Heart right ventricle (tissue), 16 donors: ENCODE measurements at regions not wholly inside any gene's neighbourhood (a gene's known extent, or its start where the extent isn't known, plus 50 kb on each side); places are given as distances from the start of the nearest gene placed in this dataset.
A peak's percentile ranks its signal among the peaks of the same experiment; 100 is the strongest.

Source experiments
- ATAC-seq, 8 donors: fragments of 200-7000 bp; cut with Tn5 transposase; one replicate each; pipeline ENCODE4 v1.9.1; 2020; ENCODE audit warnings: mild to moderate bottlenecking in 8 of 8, moderate library complexity in 8 of 8, moderate number of reproducible peaks in 1 of 8
- DNase-seq, 2 donors: peaks; one replicate each; pipeline ENCODE4 v3.0.0-alpha.2; 2020
- H3K27ac ChIP-seq, 10 donors: fragments of 200-600 bp; sonication (generic) in 2 of 10; one replicate each; pipeline versions ENCODE4 v1.5.0 to v1.8.0; 2020 to 2022; ENCODE audit warnings: mild to moderate bottlenecking in 3 of 10
- H3K27me3 ChIP-seq, 7 donors: fragments of 200-600 bp; one replicate each; pipeline ENCODE4 v1.8.0; 2021 to 2022; ENCODE audit warnings: mild to moderate bottlenecking in 2 of 7
- H3K36me3 ChIP-seq, 9 donors: fragments of 200-600 bp; sonication (generic) in 1 of 9; one replicate each; pipeline versions ENCODE4 v1.5.0 to v1.8.0; 2020 to 2022; ENCODE audit warnings: mild to moderate bottlenecking in 2 of 9
- H3K4me1 ChIP-seq, 9 donors: fragments of 200-600 bp; sonication (generic) in 1 of 9; one replicate each; pipeline versions ENCODE4 v1.5.0 to v1.8.0; 2020 to 2022; ENCODE audit warnings: mild to moderate bottlenecking in 4 of 9
- H3K4me3 ChIP-seq, 10 donors: fragments of 200-600 bp; sonication (generic) in 2 of 10; one replicate each; pipeline versions ENCODE4 v1.5.0 to v1.8.0; 2020 to 2022; ENCODE audit warnings: mild to moderate bottlenecking in 7 of 10, moderate library complexity in 2 of 10
- H3K9me3 ChIP-seq, 11 donors: fragments of 200-600 bp in 10 of 11; sonication (generic) in 2 of 11; one replicate each; pipeline versions ENCODE4 v1.5.0 to v1.8.0; 2013 to 2022; ENCODE audit warnings: mild to moderate bottlenecking in 2 of 11, control low read depth in 1 of 11, moderate library complexity in 1 of 11
- CTCF ChIP-seq, 9 donors: fragments of 200-600 bp; sonication (generic) in 2 of 9; IDR thresholded peaks; one replicate each; pipeline versions ENCODE4 v1.5.0 to v1.8.0; 2021 to 2022; ENCODE audit warnings: antibody characterized with exemption in 9 of 9, mild to moderate bottlenecking in 5 of 9, moderate library complexity in 1 of 9
- WGBS, 2 donors: extraction: QIAGEN DNeasy Blood & Tissue Kit; methylation state at CpG; one replicate each; pipeline ENCODE4 v1.1.7; 2013; ENCODE audit warnings: inconsistent platforms in 1 of 2; 5-methylcytosine and 5-hydroxymethylcytosine counted together
- intact Hi-C, 10 donors: fragments of 100-400 bp; cut with DNase I; formaldehyde crosslinking; loops; one replicate each; pipeline versions ENCODE4 v1.11.1 to v1.14.2; 2022
- donor health status: Arrhythmogenic right ventricular cardiomyopathy.
- donor health status: ischemic (EF 13 %, LVEDD 7.1; RV severe dilation, severe dysfunction).
- donor health status: healthy with polysubstance abuse.
- donor health status: DM: no; HTN: yes; CAD: no.
- donor health status: DM: no; HTN: no; CAD: no.
- donor health status: ischemic (EF 25% LVEDD 6.9; RV normal size, moderate dysfunction).
- donor health status: ischemic (EF 25% LVEDD 5.7; RV mildly dilated, moderate dysfunction).
- donor health status: healthy.
- donor health status: DM: yes; HTN: yes; CAD: no.
- donor health status: Ischemic cardiomyopathy.
- donor health status: ischemic (EF 35%, LVEDD 5.7; RV mildly dilated, moderate dysfunction).
- donor health status: nonischemic (EF 11% LVEDD 7.7; RV severe dilation, severe dysfunction).
- donor health status: DM: yes; HTN: yes; CAD: no.
- donor health status: PGD.
- donor health status: ischemic (EF 29% LVEDD 5.4; RV normal size, mild dysfunction).
- donor health status: nonischemic (EF 23%, LVEDD 6.1; RV moderate dilation, normal function).

DNA sequence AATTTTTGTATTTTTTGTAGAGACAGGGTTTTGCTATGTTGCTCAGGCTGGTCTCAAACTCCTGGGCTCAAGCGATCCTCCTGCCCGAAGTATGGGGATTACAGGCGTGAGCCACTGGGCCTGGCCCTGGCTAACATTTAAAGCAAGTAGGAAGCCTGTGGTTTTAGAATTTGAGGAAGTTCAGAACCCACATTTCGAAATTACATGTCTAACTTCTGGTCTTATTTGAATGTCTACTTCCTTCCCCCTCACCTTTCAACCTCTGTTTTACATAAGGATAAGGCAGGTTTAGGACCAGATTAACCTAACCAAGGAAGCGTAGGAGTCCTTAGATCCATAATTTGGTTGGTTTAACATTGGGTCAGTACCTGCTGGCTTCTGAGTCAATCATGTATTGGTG lies 120.5 kb upstream of the PROK2 start:
- Histone ChIP-seq H3K27ac (no peak overlapping the region), H3K4me3 (no peak overlapping the region), H3K36me3 (no peaks in the 10 kb centered on the region), H3K9me3 (no peaks in the 10 kb centered on the region), H3K27me3 (peaks cover 0 to 70% (median 13%) of the 10 kb centered on the region in 7 donors), H3K4me1 (peaks cover 0 to 48% (median 0%) of the 10 kb centered on the region in 9 donors)
- peak in 2 of 8 donors; percentile 28 to 49 for ATAC-seq
- intact Hi-C loops = no loop called here
- WGBS, 2 donors = 81 to 88% methylated on average over 5 of the region's 5 CpGs
- TF ChIP-seq CTCF (IDR thresholded peaks at IDR 0.05) = no peak
- DNase-seq = no peak

DNA sequence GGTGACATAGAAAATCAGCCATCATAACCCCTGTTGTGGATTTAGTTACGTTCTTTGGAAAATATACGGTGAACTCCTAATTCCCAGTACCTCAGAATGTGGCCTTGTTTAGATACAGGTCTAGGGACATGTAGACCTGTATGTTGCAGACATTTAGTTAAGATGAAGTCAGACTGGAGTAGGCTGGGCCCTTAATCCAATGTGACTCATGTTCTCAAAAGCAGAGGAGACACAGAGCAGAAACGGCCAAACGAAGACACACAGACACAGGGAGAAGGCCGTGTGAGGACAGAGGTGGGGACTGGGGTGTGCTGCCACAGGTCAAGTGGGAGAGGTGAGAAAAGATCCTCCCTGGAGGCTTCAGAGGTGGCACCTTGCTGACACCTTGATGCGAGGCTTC lies 119.0 kb upstream of the PROK2 start:
- ATAC-seq = no peak
- peaks cover 0 to 69% (median 9%) of the 10 kb centered on the region in 7 donors for H3K27me3 ChIP-seq
- no peak overlapping the region for H3K27ac ChIP-seq
- intact Hi-C loops = no loop called here
- no peaks in the 10 kb centered on the region for H3K9me3 ChIP-seq
- H3K4me1 ChIP-seq = peaks cover 0 to 48% (median 0%) of the 10 kb centered on the region in 9 donors
- H3K36me3 ChIP-seq = no peaks in the 10 kb centered on the region
- no peak for TF ChIP-seq CTCF (IDR thresholded peaks at IDR 0.05)
- no peak for DNase-seq
- 91 to 94% methylated on average over 6 of the region's 6 CpGs for WGBS, 2 donors
- H3K4me3 ChIP-seq = no peak overlapping the region

DNA sequence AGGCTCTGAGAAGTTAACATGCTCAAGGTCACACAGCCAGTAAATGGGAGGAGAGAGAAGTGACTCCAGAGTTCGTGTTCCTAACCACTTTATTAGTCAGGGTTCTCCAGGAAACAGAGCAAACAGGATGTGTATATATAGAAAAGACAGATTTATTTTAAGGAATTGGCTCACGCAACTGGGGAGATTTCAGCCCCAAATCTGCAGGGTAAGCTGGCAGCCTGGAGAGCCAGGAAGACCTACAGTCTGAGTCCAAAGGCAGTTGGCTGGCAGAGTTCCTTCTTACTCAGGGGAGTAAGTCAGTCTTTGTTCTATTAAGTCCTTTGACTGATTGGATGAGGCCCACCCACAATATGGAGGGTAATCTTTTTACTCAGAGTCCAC lies 118.2 kb upstream of the PROK2 start:
- no peak overlapping the region for H3K4me3 ChIP-seq
- H3K27ac ChIP-seq = no peak overlapping the region
- peaks cover 0 to 47% (median 0%) of the 10 kb centered on the region in 9 donors for H3K4me1 ChIP-seq
- intact Hi-C loops = no loop called here
- no peak for TF ChIP-seq CTCF (IDR thresholded peaks at IDR 0.05)
- ATAC-seq (peak in 2 of 8 donors; percentile 33 to 42), DNase-seq (no peak)
- 20 to 39% methylated on average over 2 of the region's 2 CpGs for WGBS, 2 donors
- H3K36me3 ChIP-seq = no peaks in the 10 kb centered on the region
- H3K9me3 ChIP-seq = no peaks in the 10 kb centered on the region
- H3K27me3 ChIP-seq = peaks cover 0 to 69% (median 5%) of the 10 kb centered on the region in 7 donors

DNA sequence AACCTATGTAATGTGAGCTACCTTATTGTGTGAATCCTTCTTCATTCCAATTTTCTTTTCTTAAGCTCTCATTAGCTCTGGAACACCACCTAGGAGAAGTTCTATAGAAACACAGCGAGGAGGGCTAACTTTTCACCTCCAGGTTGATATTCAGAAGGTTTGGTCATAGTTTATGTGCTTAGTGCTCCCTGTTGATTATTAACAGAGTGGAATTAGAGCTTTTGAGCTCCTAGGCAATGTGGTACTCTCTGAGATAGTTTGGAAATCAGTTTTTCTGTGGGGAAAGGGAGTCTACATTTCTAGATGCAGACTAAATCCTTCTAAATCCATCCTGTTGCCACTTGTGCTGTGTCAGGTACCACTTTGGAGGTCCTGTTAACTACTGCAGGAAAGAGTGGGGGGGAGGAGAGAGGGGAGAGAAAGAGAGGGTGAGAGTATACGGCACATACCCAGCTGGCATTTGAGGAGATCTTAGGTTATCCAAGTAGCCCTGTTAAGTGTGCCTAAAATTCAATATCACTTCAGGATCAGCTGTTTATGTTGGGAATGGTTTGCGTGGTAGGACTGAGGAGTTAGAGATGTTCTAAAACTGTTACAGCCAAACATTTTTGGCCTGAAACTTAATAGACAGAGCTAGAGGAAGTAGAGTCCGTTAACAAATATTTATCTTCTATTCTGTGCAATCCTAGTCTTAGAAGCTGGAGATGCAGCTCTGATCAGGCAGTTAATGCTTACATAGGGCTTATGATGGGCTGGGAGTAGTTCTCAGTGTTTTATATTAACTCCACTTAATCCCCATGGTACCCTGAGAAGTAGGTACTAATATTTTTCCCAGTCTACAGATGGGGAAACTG lies 117.5 kb upstream of the PROK2 start:
- 76 to 81% methylated on average over 4 of the region's 4 CpGs for WGBS, 2 donors
- H3K9me3 ChIP-seq = no peaks in the 10 kb centered on the region
- DNase-seq = no peak
- no peak overlapping the region for H3K4me3 ChIP-seq
- peaks cover 0 to 41% (median 0%) of the 10 kb centered on the region in 9 donors for H3K4me1 ChIP-seq
- intact Hi-C loops = no loop called here
- no peak for TF ChIP-seq CTCF (IDR thresholded peaks at IDR 0.05)
- H3K36me3 ChIP-seq = no peaks in the 10 kb centered on the region
- H3K27ac ChIP-seq = no peak overlapping the region
- H3K27me3 ChIP-seq = peaks cover 0 to 69% (median 3%) of the 10 kb centered on the region in 7 donors
- no peak for ATAC-seq
